IMR-90 (cell line): ENCODE measurements at regions not wholly inside any gene's neighbourhood (a gene's known extent, or its start where the extent isn't known, plus 50 kb on each side); places are given as distances from the start of the nearest gene placed in this dataset.

Experiments used
- ATAC-seq: fragments of 200-7000 bp; cut with Tn5 transposase; 2 replicates; pipeline ENCODE4 v1.9.1; 2020; ENCODE audit warnings: low read depth, mild to moderate bottlenecking, moderate library complexity
- BruUV-seq: library from RNA; stranded (reverse); fragments of 400-500 nt; replicated peaks from 2 replicates; lab custom pipeline; 2021; lab: Mats Ljungman, UMichigan
- CTCF ChIA-PET: fragments of 300-600 bp; formaldehyde crosslinking; extraction: SDS; loops from one replicate; lab custom pipeline; 2021; ENCODE audit warnings: antibody characterized with exemption; lab: Yijun Ruan, JAX
- POLR2A ChIA-PET: fragments of 300-600 bp; sonication (Branson Sonifier 250); formaldehyde crosslinking; loops from one replicate; lab custom pipeline; 2022; ENCODE audit warnings: antibody characterized with exemption; ENCODE audit not compliant: unreplicated experiment; lab: Charles Lee
- DNase-seq: peaks from one replicate; pipeline ENCODE4 v3.0.0; 2013
- H2AFZ ChIP-seq: replicated peaks from 2 replicates; pipeline ENCODE3; 2013; ENCODE audit warnings: low read length, mild to moderate bottlenecking; ENCODE audit not compliant: poor library complexity
- H2AK5ac ChIP-seq: 2 replicates; pipeline ENCODE4 v1.6.1; 2013; ENCODE audit warnings: low read depth, low read length, inconsistent platforms
- H2AK9ac ChIP-seq: replicated peaks from 2 replicates; pipeline ENCODE3; 2013; ENCODE audit warnings: mild to moderate bottlenecking, low read depth, low read length, moderate library complexity; ENCODE audit not compliant: poor library complexity
- H2BK120ac ChIP-seq: 2 replicates; pipeline ENCODE4 v1.6.1; 2013; ENCODE audit warnings: low read depth, low read length, inconsistent platforms
- H2BK15ac ChIP-seq: 3 replicates; pipeline ENCODE4 v1.6.1; 2013; ENCODE audit warnings: low read depth, low read length, inconsistent platforms
- H2BK20ac ChIP-seq: 2 replicates; pipeline ENCODE4 v1.6.1; 2013; ENCODE audit warnings: low read depth, mild to moderate bottlenecking, inconsistent platforms, low read length, moderate library complexity
- H2BK5ac ChIP-seq: 2 replicates; pipeline ENCODE4 v1.6.1; 2013; ENCODE audit warnings: mild to moderate bottlenecking, low read depth, low read length, inconsistent platforms; ENCODE audit not compliant: poor library complexity, severe bottlenecking
- H3K14ac ChIP-seq: replicated peaks from 2 replicates; pipeline ENCODE4 v1.6.1; 2013; ENCODE audit warnings: low read depth, low read length, inconsistent platforms
- H3K18ac ChIP-seq: 2 replicates; pipeline ENCODE4 v1.6.1; 2013; ENCODE audit warnings: low read depth, low read length, control low read depth
- H3K23ac ChIP-seq: 2 replicates; pipeline ENCODE4 v1.6.1; 2013; ENCODE audit warnings: low read depth, low read length, inconsistent platforms
- H3K27ac ChIP-seq: 2 replicates; pipeline ENCODE4 v1.5.1; 2013; ENCODE audit warnings: mild to moderate bottlenecking, control low read depth, low read length; ENCODE audit not compliant: insufficient read depth
- H3K27me3 ChIP-seq: 2 replicates; pipeline ENCODE4 v1.6.1; 2013; ENCODE audit warnings: low read length; ENCODE audit not compliant: control insufficient read depth, insufficient read depth
- H3K36me3 ChIP-seq: 2 replicates; pipeline ENCODE4 v1.6.1; 2013; ENCODE audit warnings: low read length, mixed read lengths; ENCODE audit not compliant: control insufficient read depth, insufficient read depth
- H3K4ac ChIP-seq: 2 replicates; pipeline ENCODE4 v1.6.1; 2013; ENCODE audit warnings: low read depth, low read length, inconsistent platforms
- H3K4me1 ChIP-seq: 2 replicates; pipeline ENCODE4 v1.6.1; 2013; ENCODE audit warnings: low read length, mixed read lengths; ENCODE audit not compliant: control insufficient read depth, insufficient read depth
- H3K4me2 ChIP-seq: 2 replicates; pipeline ENCODE4 v1.6.1; 2013; ENCODE audit warnings: low read depth, mild to moderate bottlenecking, control low read depth, low read length, moderate library complexity
- H3K4me3 ChIP-seq: 2 replicates; pipeline ENCODE4 v1.5.1; 2013; ENCODE audit warnings: low read depth, mild to moderate bottlenecking, control low read depth, low read length, moderate library complexity; ENCODE audit not compliant: insufficient read depth
- H3K56ac ChIP-seq: 2 replicates; pipeline ENCODE4 v1.6.1; 2013; ENCODE audit warnings: low read length, inconsistent platforms; ENCODE audit not compliant: insufficient read depth; ENCODE audit errors: extremely low read depth
- H3K79me1 ChIP-seq, 2 experiments: 2 replicates each; pipeline ENCODE4 v1.6.1; 2013; ENCODE audit warnings: low read length in 2 of 2, inconsistent platforms in 1 of 2, low read depth in 1 of 2
- H3K9ac ChIP-seq: 2 replicates; pipeline ENCODE4 v1.6.1; 2013; ENCODE audit warnings: low read depth, low read length, control low read depth
- H3K9me1 ChIP-seq: 2 replicates; pipeline ENCODE4 v1.6.1; 2013; ENCODE audit warnings: low read length, inconsistent platforms; ENCODE audit not compliant: insufficient read depth
- H3K9me3 ChIP-seq: 2 replicates; pipeline ENCODE4 v1.6.1; 2013; ENCODE audit warnings: low read length; ENCODE audit not compliant: control insufficient read depth, insufficient read depth
- H4K20me1 ChIP-seq: 2 replicates; pipeline ENCODE4 v1.6.1; 2013; ENCODE audit warnings: low read length, inconsistent platforms; ENCODE audit not compliant: insufficient read depth
- H4K5ac ChIP-seq: 2 replicates; pipeline ENCODE4 v1.6.1; 2013; ENCODE audit warnings: mild to moderate bottlenecking, low read depth, low read length, control low read depth
- H4K8ac ChIP-seq, 2 experiments: 2 replicates each; pipeline ENCODE4 v1.6.1; 2013; ENCODE audit warnings: low read depth in 2 of 2, low read length in 2 of 2, control low read depth in 1 of 2, inconsistent platforms in 1 of 2
- H4K91ac ChIP-seq: 2 replicates; pipeline ENCODE4 v1.6.1; 2013; ENCODE audit warnings: low read depth, low read length, inconsistent platforms; ENCODE audit not compliant: insufficient read depth
- BHLHE40 ChIP-seq: fragments of 150-350 bp; IDR thresholded peaks from 2 replicates; pipeline ENCODE4 v1.6.1; 2016; ENCODE audit warnings: mild to moderate bottlenecking, low read depth, low read length
- CHD1 ChIP-seq: IDR thresholded peaks from 2 replicates; pipeline ENCODE4 v1.6.1; 2012; ENCODE audit warnings: low read depth, low read length, improper control_type of control experiment
- FOS ChIP-seq: fragments of 150-350 bp; IDR thresholded peaks from 2 replicates; pipeline ENCODE4 v1.6.1; 2016; ENCODE audit warnings: low read depth, low read length
- MAZ ChIP-seq: IDR thresholded peaks from 2 replicates; pipeline ENCODE4 v1.6.1; 2012; ENCODE audit warnings: low read depth, mild to moderate bottlenecking, low read length, improper control_type of control experiment, moderate library complexity, borderline replicate concordance
- MXI1 ChIP-seq: IDR thresholded peaks from 2 replicates; pipeline ENCODE4 v1.6.1; 2012; ENCODE audit warnings: low read depth, mild to moderate bottlenecking, low read length, moderate library complexity, borderline replicate concordance
- NFE2L2 ChIP-seq: fragments of 150-350 bp; IDR thresholded peaks from 2 replicates; pipeline ENCODE4 v1.6.1; 2016; ENCODE audit warnings: low read depth, mild to moderate bottlenecking, low read length
- RCOR1 ChIP-seq: IDR thresholded peaks from 2 replicates; pipeline ENCODE4 v1.6.1; 2012; ENCODE audit warnings: mild to moderate bottlenecking, low read length, improper control_type of control experiment; ENCODE audit not compliant: insufficient replicate concordance
- RFX5 ChIP-seq: IDR thresholded peaks from 2 replicates; pipeline ENCODE4 v1.8.0; 2012; ENCODE audit warnings: low read depth, mild to moderate bottlenecking, low read length, moderate library complexity
- SMC3 ChIP-seq: fragments of 150-350 bp; IDR thresholded peaks from 2 replicates; pipeline ENCODE4 v1.6.1; 2016; ENCODE audit warnings: low read depth, mild to moderate bottlenecking, antibody characterized with exemption, low read length, moderate library complexity
- USF2 ChIP-seq: fragments of 150-350 bp; IDR thresholded peaks from 2 replicates; pipeline ENCODE4 v1.6.1; 2017; ENCODE audit warnings: mild to moderate bottlenecking, antibody characterized with exemption, low read length, low read depth
- WGBS, 2 experiments: methylation state at CpG; one replicate each; pipeline versions ENCODE4 v1.1.5 to v1.1.7; 2013; ENCODE audit warnings: missing lambda C conversion rate in 2 of 2; ENCODE audit not compliant: insufficient read length in 1 of 2; ENCODE audit errors: extremely low coverage in 2 of 2; 5-methylcytosine and 5-hydroxymethylcytosine counted together
- dilution Hi-C: fragments of 300-500 bp; cut with HindIII; formaldehyde crosslinking; loops from one replicate; pipeline ENCODE4 v1.14.3; 2018; ENCODE audit warnings: low sequenced_read_pairs; ENCODE audit not compliant: unreplicated experiment
- in situ Hi-C: fragments of 300-500 bp; cut with MboI; formaldehyde crosslinking; loops from 3 replicates; pipeline ENCODE4 v1.14.3; 2019; ENCODE audit warnings: low sequenced_read_pairs, inconsistent platforms, mixed read lengths
- intact Hi-C: fragments of 100-400 bp; cut with micrococcal nuclease; formaldehyde crosslinking; loops from 2 replicates; pipeline ENCODE4 v1.10.0; 2022

GRCh38 chr7:41886262-41886900 lies 183.5 kb upstream of the INHBA start:
- peak overlapping the region; percentile 32 for H2AK9ac ChIP-seq
- dilution Hi-C loops (no loop called here), intact Hi-C loops (loop anchor here (10.0 kb wide), 1 partner anchor 182 kb away; the partner anchor contains the start of gene INHBA), in situ Hi-C loops (no loop called here)
- H2AFZ ChIP-seq = peak overlapping the region; percentile 77
- peak overlapping the region; percentile 86; the same call in 1 of the 2 replicates for H3K14ac ChIP-seq
- peak overlapping the region; percentile 87 for H2BK5ac ChIP-seq
- no peaks in the 10 kb centered on the region for H4K20me1 ChIP-seq
- H4K8ac ChIP-seq = peak overlapping the region; percentile 78 to 95
- BruUV-seq = no TSS peak
- ChIA-PET POLR2A (no interaction called here), CTCF (interaction anchor here (0.6 to 1.4 kb wide), 7 partner anchors 15 to 154 kb away, joined by 3 to 5 read pairs (median 3); no protein-coding TSS in a partner anchor)
- H2BK15ac ChIP-seq = peak overlapping the region; percentile 99; the same call in 2 of the 3 replicates
- peaks cover 43% of the 10 kb centered on the region for H3K4me1 ChIP-seq
- H3K9ac ChIP-seq = peak overlapping the region; percentile 64
- peak overlapping the region; percentile 97 for H3K4ac ChIP-seq
- peak overlapping the region; percentile 94 for H2AK5ac ChIP-seq
- peak overlapping the region; percentile 66 for H3K18ac ChIP-seq
- DNase-seq (peak; percentile 95), ATAC-seq (peak; percentile 59)
- peak overlapping the region; percentile 60 for H3K4me2 ChIP-seq
- peak overlapping the region; percentile 95 for H3K23ac ChIP-seq
- H4K91ac ChIP-seq = peak overlapping the region; percentile 93
- H3K27me3 ChIP-seq = no peaks in the 10 kb centered on the region
- H3K9me1 ChIP-seq = peaks cover 37% of the 10 kb centered on the region
- no peak overlapping the region for H3K4me3 ChIP-seq
- WGBS, 2 experiments = 0% methylated on average over 2 of the region's 6 CpGs; no CpG with 5 or more reads in 1 of the 2 experiments
- H4K5ac ChIP-seq = peak overlapping the region; percentile 78
- H2BK120ac ChIP-seq = peak overlapping the region; percentile 97
- H3K27ac ChIP-seq = peak overlapping the region; percentile 88
- TF ChIP-seq BHLHE40 (peak; percentile 27; the same call in 1 of the 2 replicates), RCOR1 (no peak), SMC3 (no peak), NFE2L2 (no peak), FOS (peak; percentile 71), MAZ (peak; percentile 64), MXI1 (0 out of 2 replicates have a peak, but pooled peaks have one; percentile 25), CHD1 (no peak), RFX5 (no peak), USF2 (no peak)
- no peaks in the 10 kb centered on the region for H3K36me3 ChIP-seq
- H3K56ac ChIP-seq = peak overlapping the region; percentile 94
- peaks cover 0 to 19% of the 10 kb centered on the region in 2 experiments; a peak in 2 of 4 replicates for H3K79me1 ChIP-seq
- peak overlapping the region; percentile 97 for H2BK20ac ChIP-seq
- H3K9me3 ChIP-seq = no peaks in the 10 kb centered on the region
